ENCODE measurements at regions not wholly inside any gene's neighbourhood (a gene's known extent, or its start where the extent isn't known, plus 50 kb on each side); places are given as distances from the start of the nearest gene placed in this dataset.
"Not testable (repeated sequence)": the region's sequence is repeated elsewhere in the genome, so short reads cannot be mapped to it uniquely, and the experiment has no call there.

GRCh38 chr14:54010981-54011380 is 54.4 kb upstream of the BMP4 start:
- no peak for DNase-seq (ENCODE audit: low read depth in 2 of 2)

- DNase-seq (ENCODE audit: low read depth in 2 of 2) = no peak
These were observed 66.4 kb upstream of the BMP4 start for GRCh38 chr14:54023027-54023426.

- no peak for DNase-seq (ENCODE audit: low read depth in 2 of 2)
These were observed 69.0 kb upstream of the BMP4 start for GRCh38 chr14:54025661-54026060.

DNA sequence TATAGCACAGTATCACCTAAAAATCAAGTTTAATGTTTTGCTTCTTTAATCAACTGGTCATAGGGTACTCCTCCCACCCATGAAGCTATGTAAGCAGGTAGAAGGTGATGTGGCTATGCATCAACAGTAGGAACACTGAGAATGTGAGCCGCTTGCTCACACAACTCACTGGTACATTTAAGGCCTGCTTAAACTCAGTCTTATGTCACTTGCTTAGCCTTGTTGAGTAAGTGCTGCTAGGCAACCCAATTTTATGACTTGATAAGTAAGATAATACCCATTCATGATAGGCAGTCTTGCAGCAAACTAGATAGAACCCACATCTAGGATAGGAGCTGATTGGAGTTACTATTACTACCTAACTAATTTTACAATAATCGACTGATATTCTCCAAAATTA is 70.0 kb upstream of the BMP4 start:
- DNase-seq (ENCODE audit: low read depth in 2 of 2) = no peak

DNA sequence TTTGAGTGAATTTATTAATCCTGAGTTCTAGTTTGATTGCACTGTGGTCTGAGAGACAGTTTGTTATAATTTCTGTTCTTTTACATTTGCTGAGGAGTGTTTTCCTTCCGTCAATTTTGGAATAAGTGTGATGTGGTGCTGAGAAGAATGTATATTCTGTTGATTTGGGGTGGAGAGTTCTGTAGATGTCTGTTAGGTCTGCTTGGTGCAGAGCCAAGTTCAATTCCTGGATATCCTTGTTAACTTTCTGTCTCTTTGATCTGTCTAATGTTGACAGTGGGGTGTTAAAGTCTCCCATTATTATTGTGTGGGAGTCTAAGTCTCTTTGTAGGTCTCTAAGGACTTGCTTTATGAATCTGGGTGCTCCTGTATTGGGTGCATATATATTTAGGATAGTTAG is 74.4 kb upstream of the BMP4 start:
- DNase-seq (ENCODE audit: low read depth in 2 of 2) = not testable (repeated sequence)

DNA sequence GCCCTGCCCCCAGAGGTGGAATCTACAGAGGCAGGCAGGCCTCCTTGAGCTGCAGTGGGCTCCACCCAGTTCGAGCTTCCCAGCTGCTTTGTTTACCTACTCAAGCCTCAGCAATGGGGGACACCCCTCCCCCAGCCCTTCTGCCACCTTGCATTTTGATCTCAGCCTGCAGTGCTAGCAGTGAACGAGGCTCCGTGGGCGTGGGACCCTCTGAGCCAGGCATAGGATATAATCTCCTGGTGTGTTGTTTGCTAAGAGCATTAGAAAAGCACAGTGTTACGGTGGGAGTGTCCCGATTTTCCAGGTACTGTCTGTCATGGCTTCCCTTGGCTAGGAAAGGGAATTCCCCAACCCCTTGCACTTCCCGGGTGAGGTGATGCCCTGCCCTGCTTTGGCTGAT is 76.7 kb upstream of the BMP4 start:
- not testable (repeated sequence) for DNase-seq (ENCODE audit: low read depth in 2 of 2)

GRCh38 chr14:54038724-54039123 is 82.1 kb upstream of the BMP4 start:
- no peak for DNase-seq (ENCODE audit: low read depth in 2 of 2)

DNA sequence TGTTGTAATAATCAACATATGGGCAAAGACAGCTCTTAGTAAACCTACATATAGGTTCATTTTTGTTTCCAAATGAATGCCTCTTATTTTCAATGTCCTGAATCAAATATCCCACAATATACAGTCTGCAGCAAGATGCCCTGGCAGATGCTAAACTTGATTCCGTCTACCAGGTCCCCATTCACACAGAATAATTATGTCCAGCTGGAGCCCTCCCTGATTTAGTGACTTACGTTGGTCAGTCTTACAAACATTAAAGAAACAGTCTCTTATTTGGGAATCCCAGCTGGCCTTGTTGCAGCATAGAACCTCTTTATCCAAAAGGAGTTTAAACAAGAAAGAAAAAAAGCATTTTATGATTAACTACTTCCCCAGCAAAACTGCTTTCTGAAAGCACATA is 82.7 kb upstream of the BMP4 start:
- no peak for DNase-seq (ENCODE audit: low read depth in 2 of 2)

DNA sequence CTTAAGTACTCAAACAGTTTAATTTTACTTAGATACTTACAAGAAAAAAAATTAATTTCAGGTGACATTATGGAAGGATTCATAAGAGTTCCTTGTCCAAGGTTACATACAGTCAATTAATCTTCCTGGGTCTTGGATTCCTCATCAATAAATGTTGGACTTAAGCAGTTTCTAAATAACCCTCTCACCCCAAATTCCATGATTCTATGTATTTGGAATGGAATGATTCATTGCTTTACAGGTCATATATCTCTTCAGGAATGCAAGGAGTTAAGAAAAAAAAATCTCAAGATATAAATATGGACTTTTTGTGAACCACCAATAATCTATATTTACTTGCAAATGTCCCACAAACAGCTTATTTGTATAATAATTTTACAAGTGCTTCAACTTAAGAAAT is 84.2 kb upstream of the BMP4 start:
- DNase-seq (ENCODE audit: low read depth in 2 of 2) = no peak

- no peak for DNase-seq (ENCODE audit: low read depth in 2 of 2)
These were observed 89.6 kb upstream of the BMP4 start for GRCh38 chr14:54046250-54046649.

DNA sequence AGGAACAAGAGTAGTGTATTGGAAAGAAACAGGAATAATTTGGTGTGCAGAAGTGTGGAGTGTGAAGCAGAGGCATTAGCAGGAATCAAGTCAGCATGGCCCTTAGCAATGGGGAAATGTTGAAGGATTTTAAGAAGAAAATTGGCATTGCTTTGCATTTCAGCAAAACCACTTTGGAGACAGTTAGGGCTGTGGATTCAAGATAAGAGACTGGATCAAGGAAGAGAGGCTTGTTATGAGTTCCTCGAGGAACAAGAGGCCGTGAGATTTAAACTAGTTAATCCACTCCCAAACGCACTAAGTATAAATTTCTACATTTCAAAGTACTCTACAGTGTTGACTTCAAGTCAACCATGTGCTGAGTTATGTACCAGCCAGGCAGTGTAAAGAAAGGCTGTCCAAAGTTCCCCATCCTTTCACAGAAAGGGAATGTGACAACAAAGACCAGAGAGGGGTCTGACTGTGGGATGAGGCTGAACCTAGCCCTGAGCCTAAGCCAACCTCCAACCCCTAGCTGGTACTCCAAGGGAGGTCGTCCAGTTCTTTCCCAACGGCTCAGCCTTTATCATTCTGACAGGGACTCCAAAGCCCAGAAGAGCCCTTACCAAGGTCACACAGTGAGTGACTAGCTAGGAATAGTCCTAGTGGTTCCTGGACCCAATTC is 91.2 kb upstream of the BMP4 start:
- no peak for DNase-seq (ENCODE audit: low read depth in 2 of 2)

- DNase-seq (ENCODE audit: low read depth in 2 of 2) = no peak
These were observed 91.7 kb upstream of the BMP4 start for GRCh38 chr14:54048311-54048710.

DNA sequence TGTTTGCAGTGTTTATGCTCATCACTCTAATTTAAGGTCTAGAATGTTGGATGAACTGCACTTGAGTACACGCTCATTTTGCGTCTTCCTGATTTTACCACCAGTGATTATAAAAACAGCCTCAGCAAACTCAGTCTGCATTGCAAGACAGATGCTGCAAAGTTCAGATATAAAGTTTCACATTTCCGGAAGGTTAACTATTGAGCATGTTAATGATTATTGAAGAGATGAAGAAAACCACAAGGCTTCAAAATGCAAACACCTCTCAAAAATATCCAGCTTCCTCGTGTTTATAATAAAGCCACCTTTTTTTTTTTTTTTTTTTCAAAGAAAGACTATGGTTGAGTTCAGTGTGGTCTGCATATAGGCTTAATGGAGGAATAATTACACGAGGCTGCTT is 92.1 kb upstream of the BMP4 start:
- no peak for DNase-seq (ENCODE audit: low read depth in 2 of 2)

- DNase-seq (ENCODE audit: low read depth in 2 of 2) = no peak
These were observed 94.1 kb upstream of the BMP4 start for GRCh38 chr14:54050759-54051158.

GRCh38 chr14:54052696-54053385 is 96.2 kb upstream of the BMP4 start:
- no peak for DNase-seq (ENCODE audit: low read depth in 2 of 2)

DNA sequence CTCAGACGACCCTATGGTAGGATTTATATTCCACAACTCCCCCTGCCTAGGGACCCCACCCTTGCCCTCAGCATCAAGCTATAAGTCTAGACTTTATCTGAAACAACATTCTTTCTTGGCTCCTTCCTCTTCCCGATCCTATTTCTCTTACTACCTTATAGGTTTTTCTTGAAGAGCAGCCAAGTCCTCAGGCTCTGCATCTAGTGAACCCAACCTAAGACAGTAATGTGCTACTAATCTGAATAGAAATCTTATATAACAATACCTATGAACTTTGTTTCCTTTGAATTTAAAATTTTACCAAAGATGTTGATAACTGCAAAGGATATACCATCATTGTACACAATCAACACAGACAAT is 96.7 kb upstream of the BMP4 start:
- no peak for DNase-seq (ENCODE audit: low read depth in 2 of 2)

- no peak for DNase-seq (ENCODE audit: low read depth in 2 of 2)
These were observed 101.9 kb upstream of the BMP4 start for GRCh38 chr14:54058505-54058904.

DNA sequence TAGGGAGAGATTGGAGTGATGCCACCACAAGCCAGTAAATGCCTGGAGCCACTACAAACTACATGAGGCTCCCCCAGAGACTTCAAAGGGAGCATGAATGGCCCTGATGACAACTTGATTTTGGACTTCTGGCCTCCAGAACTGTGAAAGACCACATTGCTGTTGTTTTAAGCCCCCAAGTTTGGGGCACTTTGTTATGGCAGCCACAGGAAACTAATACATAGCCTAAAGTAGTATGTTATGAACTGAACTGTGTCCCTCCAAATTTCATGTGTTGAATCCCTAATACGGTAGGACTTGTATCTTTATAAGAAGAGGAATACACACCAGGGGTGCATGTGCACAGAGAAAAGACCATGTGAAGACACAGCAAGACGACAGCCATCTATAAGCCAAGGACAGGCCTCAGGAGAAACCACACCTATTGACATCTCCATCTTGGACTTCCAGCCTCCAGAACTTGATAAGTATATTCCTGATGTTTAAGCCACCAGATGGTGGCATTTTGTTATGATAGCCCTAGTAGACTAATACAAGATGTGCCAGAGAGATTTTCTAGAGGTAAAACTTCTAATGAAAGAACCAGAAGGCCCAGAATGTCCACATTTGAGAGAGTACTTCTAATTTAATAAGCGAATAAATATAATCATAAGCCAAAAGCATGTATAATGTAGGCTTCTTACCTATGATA is 127.1 kb upstream of the BMP4 start:
- DNase-seq (ENCODE audit: low read depth in 2 of 2) = no peak

DNA sequence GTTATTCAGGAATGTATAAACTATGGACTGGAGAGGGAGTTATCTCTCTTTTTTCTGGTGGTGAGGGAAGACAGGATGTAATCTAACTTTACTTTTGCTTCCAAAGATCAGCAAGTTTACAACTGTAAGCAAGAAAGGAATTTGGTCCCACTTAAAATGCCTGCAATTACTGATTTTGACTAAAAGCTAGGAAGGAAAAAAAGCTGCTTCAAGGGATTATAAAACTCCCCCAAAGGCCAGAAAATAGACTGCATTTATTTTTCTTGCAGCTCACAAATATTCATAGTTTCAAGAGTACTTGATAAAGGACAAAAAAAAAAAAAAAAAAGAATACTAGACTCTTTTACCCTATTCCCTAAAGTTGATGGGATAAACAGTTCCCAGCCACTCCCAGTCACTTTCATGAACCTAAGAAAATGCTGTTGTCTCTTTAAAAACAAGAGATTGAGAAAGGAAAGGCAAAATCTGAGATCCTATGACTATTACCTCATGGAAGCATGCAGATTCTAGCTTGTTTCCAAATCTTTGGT is 128.7 kb upstream of the BMP4 start:
- no peak for DNase-seq (ENCODE audit: low read depth in 2 of 2)

- no peak for DNase-seq (ENCODE audit: low read depth in 2 of 2)
These were observed 129.2 kb upstream of the BMP4 start for GRCh38 chr14:54085841-54086240.

DNA sequence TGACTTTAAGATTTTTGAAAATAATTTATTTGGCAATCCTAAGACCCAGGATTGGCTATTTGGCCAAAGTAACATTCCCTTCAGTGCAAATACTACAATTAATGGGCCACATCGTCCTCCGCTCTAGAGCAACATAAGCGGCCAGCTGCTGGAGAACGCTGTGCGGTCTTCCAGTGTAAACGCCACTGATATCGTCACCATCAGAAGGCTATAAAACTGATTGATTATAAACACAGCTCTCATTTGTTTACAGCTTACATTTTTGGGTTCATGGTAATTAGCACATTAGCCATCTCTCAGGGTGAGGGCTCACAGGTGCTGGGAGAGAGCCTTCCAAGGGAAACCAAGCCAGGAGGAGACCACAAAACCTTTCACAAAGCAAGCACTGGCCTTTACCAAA is 130.1 kb upstream of the BMP4 start:
- DNase-seq (ENCODE audit: low read depth in 2 of 2) = no peak

GRCh38 chr14:54087376-54087775 is 130.8 kb upstream of the BMP4 start:
- no peak for DNase-seq (ENCODE audit: low read depth in 2 of 2)

- DNase-seq (ENCODE audit: low read depth in 2 of 2) = no peak
These were observed 131.6 kb upstream of the BMP4 start for GRCh38 chr14:54088271-54088670.
